Glomerular endothelial cell (primary cell): ENCODE measurements at regions not wholly inside any gene's neighbourhood (a gene's known extent, or its start where the extent isn't known, plus 50 kb on each side); places are given as distances from the start of the nearest gene placed in this dataset.

ENCODE experiments used
- DNase-seq: peaks from one replicate; pipeline ENCODE4 v3.0.0-alpha.2; 2011; ENCODE audit warnings: low read depth, low spot score; ENCODE audit errors: extremely low read depth

- no peak for DNase-seq
Observed at GRCh38 chr7:22658031-22658430, 69.0 kb upstream of the IL6 start.

GRCh38 chr7:22657479-22657878, 69.5 kb upstream of the IL6 start:
- no peak for DNase-seq

GRCh38 chr7:22655781-22656180, 71.2 kb upstream of the IL6 start:
- no peak for DNase-seq

- no peak for DNase-seq
Observed at GRCh38 chr7:22654831-22655230, 72.2 kb upstream of the IL6 start.

GRCh38 chr7:22653951-22654350, 73.0 kb upstream of the IL6 start:
- DNase-seq: no peak

- DNase-seq: peak; percentile 98
Observed at GRCh38 chr7:22651534-22652243, 75.3 kb upstream of the IL6 start.

- DNase-seq: no peak
Observed at GRCh38 chr7:22651036-22651435, 76.0 kb upstream of the IL6 start.

- DNase-seq: no peak
Observed at GRCh38 chr7:22649686-22650085, 77.3 kb upstream of the IL6 start.

- no peak for DNase-seq
Observed at GRCh38 chr7:22647451-22648257, 79.3 kb upstream of the IL6 start.

- no peak for DNase-seq
Observed at GRCh38 chr7:22645418-22646181, 81.4 kb upstream of the IL6 start.

GRCh38 chr7:22642454-22642853, 84.5 kb upstream of the IL6 start:
- no peak for DNase-seq

GRCh38 chr7:22640269-22640668, 86.7 kb upstream of the IL6 start:
- no peak for DNase-seq

GRCh38 chr7:22639396-22639795, 87.6 kb upstream of the IL6 start:
- DNase-seq: no peak

- no peak for DNase-seq
Observed at GRCh38 chr7:22635349-22635748, 91.7 kb upstream of the IL6 start.

GRCh38 chr7:22633954-22634474, 93.0 kb upstream of the IL6 start:
- DNase-seq: no peak

- DNase-seq: no peak
Observed at GRCh38 chr7:22633286-22633953, 93.6 kb upstream of the IL6 start.

GRCh38 chr7:22632674-22633073, 94.3 kb upstream of the IL6 start:
- no peak for DNase-seq

- no peak for DNase-seq
Observed at GRCh38 chr7:22631730-22632129, 95.3 kb upstream of the IL6 start.

GRCh38 chr7:22630069-22630468, 96.9 kb upstream of the IL6 start:
- DNase-seq: no peak

- DNase-seq: no peak
Observed at GRCh38 chr7:22629056-22629455, 97.9 kb upstream of the IL6 start.

GRCh38 chr7:22628112-22628511, 98.9 kb upstream of the IL6 start:
- DNase-seq: no peak
